Ishikawa (cell line): ENCODE measurements at regions not wholly inside any gene's neighbourhood (a gene's known extent, or its start where the extent isn't known, plus 50 kb on each side); places are given as distances from the start of the nearest gene placed in this dataset.

Experiments used
- CREB1 ChIP-seq: IDR thresholded peaks from 2 replicates; pipeline ENCODE4 v1.6.1; 2012; ENCODE audit warnings: low read depth
- TEAD4 ChIP-seq: IDR thresholded peaks from 2 replicates; pipeline ENCODE4 v1.6.1; 2012

- TF ChIP-seq CREB1 (no peak), TEAD4 (no peak)
Measured at GRCh38 chr18:22858121-22858520, 75.0 kb upstream of the RBBP8 start.
